GM12878 (cell line): ENCODE measurements at regions not wholly inside any gene's neighbourhood (a gene's known extent, or its start where the extent isn't known, plus 50 kb on each side); places are given as distances from the start of the nearest gene placed in this dataset.

Experiments used
- ATAC-seq: fragments of 200-7000 bp; cut with Tn5 transposase; 3 replicates; pipeline ENCODE4 v1.9.1; 2020; ENCODE audit warnings: mild to moderate bottlenecking, moderate library complexity
- BruUV-seq: library from RNA; stranded (reverse); fragments of 400-500 nt; replicated peaks from 2 replicates; lab custom pipeline; 2021; lab: Mats Ljungman, UMichigan
- CTCF ChIA-PET: fragments of 300-600 bp; sonication (Branson Sonifier 250); formaldehyde crosslinking; extraction: SDS; loops from one replicate; lab custom pipeline; 2021; ENCODE audit warnings: inconsistent platforms; lab: Yijun Ruan, JAX
- POLR2A ChIA-PET: fragments of 350-600 bp; formaldehyde crosslinking; extraction: SDS; loops from one replicate; lab custom pipeline; 2021; ENCODE audit warnings: inconsistent platforms; lab: Charles Lee
- RAD21 ChIA-PET: fragments of 300-600 bp; sonication (Branson Sonifier 250); formaldehyde crosslinking; loops from one replicate; lab custom pipeline; 2023; ENCODE audit warnings: antibody characterized with exemption; ENCODE audit not compliant: unreplicated experiment; lab: Charles Lee
- SMC1A ChIA-PET: fragments of 300-600 bp; sonication (Branson Sonifier 250); formaldehyde crosslinking; loops from one replicate; lab custom pipeline; 2023; ENCODE audit not compliant: unreplicated experiment, uncharacterized antibody; lab: Charles Lee
- DNase-seq: peaks from one replicate; pipeline ENCODE4 v3.0.0-alpha.2; 2011; ENCODE audit warnings: low read depth, low spot score
- FAIRE-seq: peaks from 3 replicates; lab custom pipeline; 2011; peaks lifted over from hg19 to GRCh38; lab: Jason Lieb, UNC
- H2AFZ ChIP-seq: 2 replicates; pipeline ENCODE4 v1.6.0; 2011; ENCODE audit warnings: low read depth, low read length, control low read depth; ENCODE audit not compliant: control insufficient read depth
- H3K27ac ChIP-seq: 2 replicates; pipeline ENCODE4 v1.5.1; 2011; ENCODE audit warnings: control low read depth; ENCODE audit not compliant: control insufficient read depth, insufficient read depth
- H3K27me3 ChIP-seq, 2 experiments: replicated peaks in 1 of 2; 2 replicates each; pipeline versions ENCODE4 v1.6.0 to v1.6.1; 2011; ENCODE audit warnings: low read length in 1 of 2; ENCODE audit not compliant: control insufficient read depth in 2 of 2, insufficient read depth in 2 of 2
- H3K36me3 ChIP-seq, 2 experiments: 2 replicates each; pipeline ENCODE4 v1.5.1; 2011; ENCODE audit warnings: low read length in 1 of 2; ENCODE audit not compliant: control insufficient read depth in 2 of 2, insufficient read depth in 2 of 2
- H3K4me1 ChIP-seq: 2 replicates; pipeline ENCODE4 v1.6.1; 2011; ENCODE audit warnings: mild to moderate bottlenecking, low read length, moderate library complexity, mixed read lengths; ENCODE audit not compliant: control insufficient read depth, insufficient read depth
- H3K4me2 ChIP-seq: 2 replicates; pipeline ENCODE4 v1.6.0; 2011; ENCODE audit warnings: control low read depth; ENCODE audit not compliant: control insufficient read depth, insufficient read depth
- H3K4me3 ChIP-seq: fragments of 200-600 bp; sonication (generic); 2 replicates; pipeline ENCODE4 v1.5.1; 2016
- H3K79me2 ChIP-seq: 2 replicates; pipeline ENCODE4 v1.6.0; 2011; ENCODE audit warnings: low read length; ENCODE audit not compliant: control insufficient read depth, insufficient read depth
- H3K9ac ChIP-seq: 2 replicates; pipeline ENCODE4 v1.8.0; 2011; ENCODE audit warnings: low read length, control low read depth, mixed read lengths; ENCODE audit not compliant: control insufficient read depth, insufficient read depth
- H3K9me3 ChIP-seq: replicated peaks from 3 replicates; pipeline ENCODE4 v1.5.1; 2011; ENCODE audit warnings: mild to moderate bottlenecking, low read length; ENCODE audit not compliant: control insufficient read depth, insufficient read depth
- H4K20me1 ChIP-seq: 2 replicates; pipeline ENCODE4 v1.6.0; 2011; ENCODE audit not compliant: control insufficient read depth, insufficient read depth
- CEBPZ ChIP-seq: fragments of 150-350 bp; IDR thresholded peaks from 2 replicates; pipeline ENCODE4 v1.6.1; 2016; ENCODE audit warnings: low read depth, low read length
- EP300 ChIP-seq, 2 experiments: fragments of 150-350 bp in 1 of 2; IDR thresholded peaks; 2 replicates each; pipeline ENCODE4 v1.6.1; 2011 to 2012; ENCODE audit warnings: low read depth in 2 of 2, low read length in 2 of 2, borderline replicate concordance in 1 of 2, improper control_type of control experiment in 1 of 2, inconsistent platforms in 1 of 2; ENCODE audit not compliant: control insufficient read depth in 1 of 2
- HDAC6 ChIP-seq: fragments of 200-600 bp; sonication (generic); IDR thresholded peaks from one replicate; pipeline ENCODE4 v1.8.0; 2017; ENCODE audit warnings: antibody characterized with exemption; ENCODE audit not compliant: unreplicated experiment
- HDGF ChIP-seq: fragments of 450-650 bp; IDR thresholded peaks from 2 replicates; pipeline ENCODE4 v1.6.1; 2016; ENCODE audit warnings: antibody characterized with exemption
- PAX5 ChIP-seq: IDR thresholded peaks from 2 replicates; pipeline ENCODE4 v1.6.1; 2011; ENCODE audit warnings: low read depth, low read length, borderline replicate concordance
- ZNF274 ChIP-seq: IDR thresholded peaks from one replicate; pipeline ENCODE4 v1.8.0; 2011; ENCODE audit not compliant: insufficient read length, insufficient read depth
- WGBS: methylation state at CpG from one replicate; pipeline ENCODE4 v1.1.6; 2016; ENCODE audit warnings: low lambda C conversion rate; ENCODE audit not compliant: insufficient replicate concordance, insufficient coverage; ENCODE audit errors: missing lambda C conversion rate; 5-methylcytosine and 5-hydroxymethylcytosine counted together
- in situ Hi-C: fragments of 300-500 bp; cut with MboI; formaldehyde crosslinking; loops from 9 replicates; pipeline ENCODE4 v1.14.3; 2018; ENCODE audit warnings: mixed read lengths
- intact Hi-C: fragments of 100-400 bp; cut with micrococcal nuclease; formaldehyde crosslinking; loops from one replicate; pipeline ENCODE4 v1.14.2; 2022; ENCODE audit not compliant: unreplicated experiment

GRCh38 chr12:24038211-24038997 is 88.9 kb upstream of the SOX5 start:
- WGBS = 12% methylated on average over 6 of the region's 6 CpGs
- no peaks in the 10 kb centered on the region for H3K79me2 ChIP-seq
- no peak overlapping the region for H3K9ac ChIP-seq
- H3K27me3 ChIP-seq = no peaks in the 10 kb centered on the region
- H3K4me2 ChIP-seq = no peak overlapping the region
- no peak for FAIRE-seq
- no peaks in the 10 kb centered on the region for H3K4me1 ChIP-seq
- H2AFZ ChIP-seq = no peak overlapping the region
- ATAC-seq = no peak
- H3K36me3 ChIP-seq = no peaks in the 10 kb centered on the region
- no peaks in the 10 kb centered on the region for H4K20me1 ChIP-seq
- intact Hi-C loops (no loop called here), in situ Hi-C loops (no loop called here)
- ChIA-PET CTCF (no interaction called here), RAD21 (no interaction called here), SMC1A (no interaction called here), POLR2A (no interaction called here)
- DNase-seq = no peak
- TF ChIP-seq HDAC6 = no peak
- no peak for TF ChIP-seq EP300 (IDR thresholded peaks at IDR 0.05; ENCODE audit: borderline replicate concordance in 1 of 2, control insufficient read depth in 1 of 2, low read depth in 2 of 2, low read length in 2 of 2)
- no peak for TF ChIP-seq ZNF274
- TF ChIP-seq CEBPZ = no peak
- no peak for TF ChIP-seq HDGF
- no peak for TF ChIP-seq PAX5
- no peak overlapping the region for H3K27ac ChIP-seq
- H3K4me3 ChIP-seq = no peak overlapping the region
- no peaks in the 10 kb centered on the region for H3K9me3 ChIP-seq
- BruUV-seq = no TSS peak
